Hematopoietic multipotent progenitor cell treated with erythropoietin and hydrocortisone succinate and interleukin-3 and kit ligand, for 15 days (in vitro differentiated cells): ENCODE measurements at regions not wholly inside any gene's neighbourhood (a gene's known extent, or its start where the extent isn't known, plus 50 kb on each side); places are given as distances from the start of the nearest gene placed in this dataset.

Experiments
- DNase-seq: peaks from one replicate; pipeline ENCODE4 v3.0.0-alpha.2; 2015; ENCODE audit warnings: low spot score

GRCh38 chr12:105993766-105994555 is 144.8 kb downstream of the NUAK1 start:
- DNase-seq = no peak

GRCh38 chr12:105995961-105996431 is 142.8 kb downstream of the NUAK1 start:
- no peak for DNase-seq

DNA sequence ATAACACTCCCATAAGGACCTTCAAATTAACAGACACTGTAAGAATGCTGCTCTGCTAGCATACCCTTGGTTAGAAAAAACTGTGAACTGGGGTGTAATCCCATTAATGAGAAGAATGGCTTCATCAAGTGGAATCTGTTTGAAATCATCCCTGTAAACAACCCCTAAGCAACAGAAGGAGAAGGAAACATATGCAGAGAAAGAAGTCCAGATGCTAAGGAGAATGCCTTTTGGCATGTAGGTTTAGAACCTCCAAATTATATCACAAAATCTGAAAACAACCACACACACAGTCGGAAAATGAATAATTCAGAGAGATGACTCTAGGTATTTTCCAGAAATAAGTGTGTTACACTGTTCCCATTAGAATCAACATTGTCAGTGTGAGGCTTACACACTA is 140.2 kb downstream of the NUAK1 start:
- DNase-seq = no peak

DNA sequence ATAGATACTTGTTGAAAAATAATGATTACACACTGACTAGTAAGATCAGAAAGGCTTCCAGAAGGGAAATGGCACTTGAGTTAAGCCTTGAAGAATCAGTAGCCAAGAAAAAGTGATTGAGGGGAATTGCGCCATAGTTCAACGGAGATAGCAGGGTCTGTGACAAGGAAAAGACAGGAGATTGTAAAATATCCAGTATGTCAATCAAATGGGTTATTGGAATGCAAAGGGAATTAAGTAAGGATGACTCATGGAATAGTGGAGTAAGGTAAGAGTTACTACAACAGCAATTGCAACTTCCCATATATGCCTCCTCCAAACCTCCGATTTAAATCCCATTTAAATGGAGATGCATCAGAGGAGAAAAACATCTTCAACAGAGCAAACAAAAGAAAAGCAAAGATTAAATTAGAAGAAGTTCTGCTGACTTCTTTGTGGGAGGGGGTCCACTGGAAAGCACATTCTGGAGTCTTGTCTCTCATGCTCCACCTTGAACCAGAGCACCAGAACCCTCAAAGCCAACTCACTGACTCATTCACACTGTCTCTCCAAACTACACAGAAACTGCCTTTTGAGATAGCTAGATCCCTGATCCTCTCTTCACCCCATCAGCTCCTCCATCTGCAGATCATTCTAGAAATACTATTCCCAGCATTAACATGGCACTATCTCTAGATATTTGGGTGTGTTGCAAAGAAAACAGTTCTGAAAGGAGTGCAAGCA is 138.2 kb downstream of the NUAK1 start:
- DNase-seq = no peak

GRCh38 chr12:106001105-106001836 is 137.5 kb downstream of the NUAK1 start:
- DNase-seq = no peak

- no peak for DNase-seq
Observed at GRCh38 chr12:106001837-106002218, 136.9 kb downstream of the NUAK1 start.

GRCh38 chr12:106003297-106003696 is 135.5 kb downstream of the NUAK1 start:
- DNase-seq = no peak

- no peak for DNase-seq
Observed at GRCh38 chr12:106004289-106004688, 134.5 kb downstream of the NUAK1 start.

GRCh38 chr12:106006382-106006781 is 132.4 kb downstream of the NUAK1 start:
- no peak for DNase-seq

DNA sequence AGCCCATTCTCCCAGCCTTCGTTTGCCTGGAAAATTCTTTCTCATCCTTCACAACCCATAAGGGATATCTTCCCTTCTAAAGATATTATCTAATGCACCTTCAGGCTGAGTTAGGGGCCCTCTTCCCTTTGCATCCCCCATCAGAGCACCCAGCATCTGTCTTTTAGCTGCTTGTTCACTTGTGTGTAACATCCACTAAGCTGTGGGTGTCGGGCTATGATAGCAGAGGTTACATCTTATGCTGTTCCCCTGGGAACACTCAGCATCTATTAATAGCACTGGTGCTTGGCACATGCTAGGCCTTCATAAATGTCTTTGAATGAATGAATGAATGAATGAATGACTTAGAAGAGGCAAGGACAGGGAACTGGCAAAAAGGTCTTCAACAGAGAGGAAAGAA is 131.8 kb downstream of the NUAK1 start:
- no peak for DNase-seq

GRCh38 chr12:106010741-106011140 is 128.0 kb downstream of the NUAK1 start:
- no peak for DNase-seq
